NT2/D1 (cell line): ENCODE measurements at regions not wholly inside any gene's neighbourhood (a gene's known extent, or its start where the extent isn't known, plus 50 kb on each side); places are given as distances from the start of the nearest gene placed in this dataset.

Source experiments
- SUZ12 ChIP-seq: IDR thresholded peaks from 2 replicates; pipeline ENCODE4 v1.6.1; 2011; ENCODE audit not compliant: insufficient read length, insufficient read depth; ENCODE audit errors: extremely low read depth
- YY1 ChIP-seq: IDR thresholded peaks from 2 replicates; pipeline ENCODE4 v1.6.1; 2011; ENCODE audit not compliant: insufficient read length, insufficient read depth
- ZNF274 ChIP-seq: IDR thresholded peaks from 2 replicates; pipeline ENCODE4 v1.6.1; 2011; ENCODE audit warnings: mild to moderate bottlenecking, low read depth, low read length

- TF ChIP-seq ZNF274 (no peak), YY1 (no peak), SUZ12 (no peak)
Observed at GRCh38 chr12:18953505-18953904, 176.0 kb upstream of the PLEKHA5 start.
